ENCODE measurements at regions not wholly inside any gene's neighbourhood (a gene's known extent, or its start where the extent isn't known, plus 50 kb on each side); places are given as distances from the start of the nearest gene placed in this dataset.
A peak's percentile ranks its signal among the peaks of the same experiment; 100 is the strongest.
"Not testable (repeated sequence)": the region's sequence is repeated elsewhere in the genome, so short reads cannot be mapped to it uniquely, and the experiment has no call there.

DNA sequence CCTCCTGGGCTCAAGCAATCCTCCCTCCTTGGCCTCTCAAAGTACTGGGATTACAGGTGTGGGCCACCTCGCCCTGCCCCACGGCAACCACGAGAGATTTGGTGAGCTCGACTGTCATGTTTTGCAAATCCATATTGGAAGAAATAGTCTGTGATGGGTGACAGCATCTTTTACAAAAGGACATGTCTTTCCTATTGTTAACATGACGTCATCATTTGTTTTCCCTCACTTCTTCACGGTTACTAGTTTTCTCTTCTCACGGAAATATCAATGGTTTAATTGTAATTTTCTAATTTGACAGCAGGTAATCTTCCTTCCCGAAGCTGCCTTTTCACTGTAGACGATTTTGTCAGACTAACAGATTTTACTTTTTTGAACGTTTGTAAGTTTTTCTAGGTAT lies 110.8 kb upstream of the GREM2 start:
- DNase-seq (ENCODE audit: low read depth): no peak

DNA sequence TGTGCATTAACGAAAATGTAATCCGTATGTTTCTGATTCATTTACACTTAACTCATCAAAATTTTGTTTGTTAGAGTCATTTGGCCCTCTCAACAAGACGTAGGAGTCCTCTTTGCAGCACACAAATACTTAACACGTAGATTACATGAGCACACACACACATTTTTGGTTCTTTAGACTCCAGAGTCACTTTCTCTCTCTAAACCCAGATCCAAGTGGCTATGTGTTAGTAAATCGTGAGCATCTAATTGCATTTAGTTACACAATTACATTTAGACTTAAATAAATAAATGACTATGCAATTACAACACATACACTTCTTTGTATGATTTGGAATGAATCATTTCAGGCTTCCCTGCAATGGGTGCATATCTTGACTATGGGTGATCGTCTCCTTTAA lies 109.0 kb upstream of the GREM2 start:
- DNase-seq (ENCODE audit: low read depth): no peak

DNA sequence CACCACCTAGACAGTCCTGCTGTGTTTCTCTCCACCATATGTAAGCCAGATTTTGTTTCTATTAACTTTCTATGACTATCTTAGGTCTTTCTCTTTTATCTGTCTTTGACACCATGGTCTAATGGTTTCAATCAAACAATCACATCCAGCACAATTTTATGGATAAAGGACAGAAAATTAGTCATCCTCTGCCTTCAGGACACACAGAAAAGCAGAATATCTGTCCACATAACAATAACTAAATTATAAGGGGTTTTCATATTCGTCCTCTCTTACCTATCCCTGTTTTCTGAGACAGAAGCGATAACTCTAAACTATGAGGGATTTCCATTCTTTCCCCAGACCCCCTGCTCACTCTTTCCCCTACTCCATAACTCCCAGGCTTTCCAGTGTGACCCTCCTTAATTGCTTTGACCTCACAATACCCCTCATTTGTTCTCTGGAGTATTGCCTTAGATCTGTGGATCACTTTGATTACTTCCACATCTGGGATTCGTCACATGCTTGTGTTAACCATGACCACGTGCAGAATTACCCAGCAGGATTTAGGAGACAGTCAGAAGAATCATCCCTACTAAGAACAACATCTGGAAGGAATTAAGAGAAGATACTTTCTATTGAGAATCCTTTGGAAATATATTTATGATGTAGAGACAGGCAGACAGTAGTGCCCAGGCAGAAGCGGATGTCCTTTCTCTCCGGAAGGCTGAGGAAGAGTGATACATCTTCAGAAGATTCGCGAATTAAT lies 108.2 kb upstream of the GREM2 start:
- DNase-seq (ENCODE audit: low read depth): no peak

DNA sequence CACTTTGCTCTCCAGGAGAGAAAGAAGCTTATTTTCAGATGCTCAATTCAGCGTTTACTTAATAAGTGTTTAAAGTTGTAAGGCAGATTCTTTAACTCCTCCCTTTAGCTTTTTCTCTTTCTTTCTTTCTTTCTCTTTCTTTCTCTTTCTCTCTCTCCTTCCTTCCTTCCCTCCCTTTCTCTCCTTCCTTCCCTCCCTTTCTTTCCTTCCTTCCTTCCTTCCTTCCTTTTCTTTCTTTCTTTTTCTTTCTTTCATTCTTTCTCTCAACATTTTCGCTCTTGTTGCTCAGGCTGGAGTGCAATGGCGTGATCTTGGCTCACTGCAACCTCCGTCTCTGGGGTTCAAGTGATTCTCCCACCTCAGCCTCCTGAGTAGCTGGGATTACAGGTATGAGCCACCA lies 104.6 kb upstream of the GREM2 start:
- DNase-seq (ENCODE audit: low read depth): not testable (repeated sequence)

DNA sequence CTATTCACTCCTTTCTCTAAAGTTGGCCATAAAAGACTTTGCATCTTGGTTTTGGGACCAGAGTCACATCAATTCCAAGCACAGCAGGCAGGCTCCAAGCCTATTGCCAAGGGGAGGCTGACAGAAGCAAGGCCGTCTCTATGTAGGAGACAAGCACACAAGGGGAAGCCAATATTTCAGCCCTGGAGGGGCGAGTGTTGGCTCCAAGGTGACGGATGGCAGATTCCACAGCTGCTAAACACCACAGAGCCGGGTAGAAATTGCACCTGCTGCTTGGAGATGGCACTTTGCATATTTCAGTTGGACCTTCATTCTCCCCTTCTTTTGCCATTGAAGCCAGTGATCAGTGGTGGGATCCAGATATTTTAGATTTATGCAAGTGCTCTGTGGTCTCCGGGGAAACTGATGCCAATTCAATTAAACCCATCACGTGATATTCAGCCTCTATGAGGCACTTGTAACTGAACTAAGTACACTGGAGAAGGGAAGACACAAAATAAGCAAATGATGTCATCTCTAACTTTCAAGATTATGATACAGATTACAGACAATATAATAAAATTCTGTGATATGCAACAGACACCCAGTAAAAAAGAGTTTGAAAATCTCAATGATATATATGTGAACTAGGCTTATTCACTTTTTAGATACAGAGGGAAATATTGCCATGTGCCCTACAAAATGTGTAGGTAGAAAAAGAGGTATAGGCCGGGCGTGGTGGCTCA lies 102.8 kb upstream of the GREM2 start:
- DNase-seq (ENCODE audit: low read depth): no peak

DNA sequence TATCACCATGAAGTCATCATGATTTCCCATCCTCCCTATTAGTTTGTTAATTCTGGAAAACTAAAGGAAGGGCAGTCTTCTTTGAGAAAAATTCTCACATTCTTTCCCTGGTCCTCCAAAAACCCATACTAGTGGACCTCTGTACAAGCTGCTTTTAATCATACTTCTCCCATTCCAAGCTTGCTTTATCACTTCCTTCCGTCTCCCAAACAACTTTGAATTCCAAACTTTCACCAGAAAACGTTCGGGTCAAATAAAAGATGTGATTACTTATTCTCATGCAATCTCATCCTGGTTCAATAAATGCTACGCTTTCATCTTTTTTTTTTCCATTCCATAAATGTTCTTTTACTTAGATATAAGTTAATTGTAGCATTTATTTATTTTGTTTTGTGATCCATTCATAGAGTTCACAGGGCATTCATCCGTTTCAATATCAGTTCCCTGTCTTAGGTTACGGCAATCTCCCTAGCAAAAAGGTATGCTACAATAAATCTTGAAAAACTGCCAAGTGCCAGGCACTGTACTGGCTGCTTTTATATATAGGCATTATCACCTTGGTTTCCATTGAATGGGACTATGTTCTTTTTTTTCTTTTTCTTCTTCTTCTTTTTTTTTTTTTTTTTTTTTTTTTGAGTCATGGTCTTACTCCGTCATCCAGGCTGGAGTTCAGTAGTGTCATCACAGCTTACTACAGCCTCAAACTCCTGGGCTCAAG lies 100.2 kb upstream of the GREM2 start:
- no peak for DNase-seq (ENCODE audit: low read depth)

DNA sequence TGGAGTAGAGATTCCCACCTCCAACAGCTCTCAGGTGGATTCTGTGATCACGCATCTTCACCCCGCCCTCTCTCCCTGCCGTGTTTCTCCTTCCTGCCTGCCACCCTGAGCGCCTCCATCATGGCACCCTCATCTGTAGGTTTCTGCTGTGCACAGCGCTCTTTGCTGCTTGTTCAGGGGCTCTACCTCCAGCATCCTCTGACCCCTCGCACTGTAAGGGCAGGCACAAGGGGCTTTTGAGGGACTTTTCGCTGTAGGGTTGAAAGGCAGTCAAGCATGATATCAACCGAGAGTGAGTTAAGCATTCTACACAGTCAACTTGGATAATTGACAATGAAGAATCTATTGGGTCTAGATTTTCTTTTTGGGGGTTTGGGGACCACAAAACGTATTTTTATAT lies 99.1 kb upstream of the GREM2 start:
- no peak for DNase-seq (ENCODE audit: low read depth)

DNA sequence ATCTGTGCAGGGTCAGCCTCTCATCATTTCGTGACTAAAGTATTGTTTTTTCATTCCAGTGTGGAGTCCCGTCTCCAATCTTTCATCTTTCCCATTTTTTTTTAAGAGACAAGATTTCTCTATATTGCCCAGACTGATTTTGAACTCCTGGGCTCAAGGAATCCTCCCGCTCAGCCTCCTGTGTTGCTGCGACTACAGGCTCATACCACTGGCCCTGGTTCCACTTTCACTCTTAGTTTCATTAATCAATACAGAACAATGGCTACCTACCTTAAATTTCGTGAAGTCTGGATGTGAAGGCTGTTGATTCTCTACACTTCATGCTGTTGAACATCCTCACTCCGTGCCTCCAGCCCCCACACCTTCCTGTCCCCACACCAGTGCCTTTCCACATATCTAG lies 97.7 kb upstream of the GREM2 start:
- no peak for DNase-seq (ENCODE audit: low read depth)

DNA sequence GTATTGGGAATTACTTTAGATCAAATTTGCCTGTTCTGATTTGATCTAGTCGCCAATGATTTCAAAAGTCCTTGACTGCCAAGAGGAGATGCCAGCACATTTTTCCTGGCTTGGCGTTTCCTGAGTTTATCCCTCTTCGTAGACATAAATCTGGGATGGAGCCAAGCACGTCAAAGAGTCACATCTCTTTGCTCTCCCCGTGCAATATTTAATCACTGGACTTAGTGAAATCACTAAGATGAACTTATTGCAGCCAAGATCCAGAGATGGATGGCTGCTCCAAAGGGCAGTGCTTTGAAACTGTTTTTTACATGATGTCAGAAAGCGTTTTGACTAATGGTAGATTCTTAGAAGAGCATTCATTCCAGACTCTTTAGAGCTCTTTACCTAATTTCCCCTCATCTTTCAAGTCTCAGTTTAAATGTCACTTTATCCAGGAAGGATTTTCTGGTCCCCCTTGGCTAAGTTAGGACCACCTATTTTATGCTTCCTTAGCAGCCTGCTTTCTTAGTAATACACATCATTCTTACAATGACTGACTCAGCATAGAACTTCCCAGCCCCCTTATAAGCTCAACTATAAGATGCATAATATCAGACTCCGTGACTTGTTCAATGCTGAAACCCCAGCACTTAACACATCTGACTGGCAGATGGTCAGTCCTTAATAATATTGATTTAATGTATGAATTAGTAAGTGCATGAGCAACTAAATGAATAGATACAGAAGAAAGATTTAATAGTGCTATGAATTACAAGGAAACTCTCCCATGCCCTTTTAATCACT lies 94.4 kb upstream of the GREM2 start:
- DNase-seq (ENCODE audit: low read depth): peak; percentile 37

DNA sequence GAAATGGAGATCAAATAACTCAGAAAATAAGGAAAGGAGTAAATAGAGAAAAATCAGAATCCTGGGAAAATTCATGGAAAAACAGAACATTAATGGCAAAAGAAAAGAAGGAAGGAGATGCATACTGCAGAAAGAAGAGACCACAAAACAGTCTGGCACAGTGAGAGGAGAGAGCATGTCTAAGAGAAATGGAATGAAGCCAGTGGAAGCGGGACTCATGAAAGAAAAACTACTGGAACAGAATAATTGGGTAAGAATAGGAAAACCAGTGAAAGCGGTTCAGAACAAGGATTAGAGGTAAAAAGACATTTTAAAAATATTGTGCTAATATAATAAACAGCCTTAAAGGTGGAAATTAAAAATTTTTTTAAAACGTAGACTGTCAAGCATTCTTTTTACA lies 93.6 kb upstream of the GREM2 start:
- no peak for DNase-seq (ENCODE audit: low read depth)

DNA sequence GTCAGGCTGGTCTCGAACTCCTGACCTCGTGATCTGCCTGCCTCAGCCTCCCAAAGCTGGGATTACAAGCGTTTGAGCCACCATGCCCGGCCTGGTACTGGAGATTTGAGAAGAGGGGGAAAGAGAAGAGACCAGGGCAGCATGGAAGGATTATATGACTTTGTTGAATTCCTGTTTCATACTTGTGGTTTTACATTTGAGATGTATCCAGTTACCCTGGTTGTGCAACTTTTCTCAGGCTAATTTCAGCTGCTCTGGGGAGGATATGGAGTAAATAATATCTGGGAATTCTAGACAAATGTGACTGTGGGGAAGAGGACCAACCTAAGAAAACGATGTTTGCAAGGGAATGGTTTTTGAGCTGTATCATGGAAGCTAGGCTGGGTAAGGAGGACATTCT lies 89.5 kb upstream of the GREM2 start:
- DNase-seq (ENCODE audit: low read depth): peak; percentile 59

DNA sequence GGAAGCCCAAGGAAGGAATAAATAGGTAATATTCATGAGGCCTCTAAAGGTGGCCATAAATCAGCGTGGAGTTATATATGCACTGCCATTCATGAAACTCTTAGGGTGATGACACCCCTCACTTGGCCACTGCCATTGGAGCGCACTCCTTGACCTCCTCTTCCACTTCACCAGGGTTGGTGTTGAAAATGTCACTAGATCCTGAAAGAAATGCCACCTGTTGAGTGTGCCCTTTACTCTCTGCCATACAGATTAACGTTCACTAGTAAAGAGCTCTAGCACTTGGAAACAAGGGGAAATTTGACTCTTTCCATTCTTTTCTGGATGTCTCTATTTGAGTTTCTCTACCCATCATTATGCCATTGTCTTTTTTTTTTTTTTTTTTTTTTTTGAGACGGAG lies 83.5 kb upstream of the GREM2 start:
- DNase-seq (ENCODE audit: low read depth): no peak

DNA sequence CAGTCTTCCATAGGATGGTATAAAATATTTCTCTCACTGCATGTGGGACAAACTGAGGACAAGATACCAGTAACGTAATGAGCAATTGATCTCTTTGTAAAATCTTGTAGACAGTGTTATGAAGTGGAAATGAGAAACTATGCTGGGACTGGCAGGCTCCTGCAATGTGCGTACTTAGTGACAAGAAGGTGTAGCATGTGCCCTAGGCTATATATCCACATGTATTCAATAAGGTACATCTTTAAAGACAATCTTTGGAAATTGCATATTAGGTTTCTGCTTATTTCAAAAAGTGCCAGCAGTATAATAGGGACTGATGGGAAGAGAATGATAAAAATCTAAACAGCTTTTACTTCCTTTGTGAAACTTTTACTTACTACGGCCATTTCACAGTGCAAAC lies 81.9 kb upstream of the GREM2 start:
- DNase-seq (ENCODE audit: low read depth): no peak

DNA sequence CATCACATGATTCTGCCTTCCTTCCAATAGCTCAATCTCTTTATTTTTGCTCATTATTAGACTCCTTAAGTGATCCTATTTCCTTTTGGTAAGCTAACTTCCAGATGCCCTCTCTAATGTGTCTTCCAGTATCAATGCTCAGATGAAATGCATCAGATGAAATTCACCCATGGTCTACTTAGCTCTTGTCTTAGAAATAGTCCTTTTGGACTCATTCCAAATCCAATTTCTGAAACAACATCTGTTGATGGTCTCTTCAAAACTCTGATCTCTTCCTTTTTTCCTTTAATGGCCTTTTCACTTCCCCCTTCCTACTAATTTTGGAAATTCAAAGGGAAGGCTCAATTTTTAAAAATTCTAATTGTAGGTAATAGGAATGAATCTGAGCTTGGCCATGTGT lies 81.1 kb upstream of the GREM2 start:
- DNase-seq (ENCODE audit: low read depth): no peak

DNA sequence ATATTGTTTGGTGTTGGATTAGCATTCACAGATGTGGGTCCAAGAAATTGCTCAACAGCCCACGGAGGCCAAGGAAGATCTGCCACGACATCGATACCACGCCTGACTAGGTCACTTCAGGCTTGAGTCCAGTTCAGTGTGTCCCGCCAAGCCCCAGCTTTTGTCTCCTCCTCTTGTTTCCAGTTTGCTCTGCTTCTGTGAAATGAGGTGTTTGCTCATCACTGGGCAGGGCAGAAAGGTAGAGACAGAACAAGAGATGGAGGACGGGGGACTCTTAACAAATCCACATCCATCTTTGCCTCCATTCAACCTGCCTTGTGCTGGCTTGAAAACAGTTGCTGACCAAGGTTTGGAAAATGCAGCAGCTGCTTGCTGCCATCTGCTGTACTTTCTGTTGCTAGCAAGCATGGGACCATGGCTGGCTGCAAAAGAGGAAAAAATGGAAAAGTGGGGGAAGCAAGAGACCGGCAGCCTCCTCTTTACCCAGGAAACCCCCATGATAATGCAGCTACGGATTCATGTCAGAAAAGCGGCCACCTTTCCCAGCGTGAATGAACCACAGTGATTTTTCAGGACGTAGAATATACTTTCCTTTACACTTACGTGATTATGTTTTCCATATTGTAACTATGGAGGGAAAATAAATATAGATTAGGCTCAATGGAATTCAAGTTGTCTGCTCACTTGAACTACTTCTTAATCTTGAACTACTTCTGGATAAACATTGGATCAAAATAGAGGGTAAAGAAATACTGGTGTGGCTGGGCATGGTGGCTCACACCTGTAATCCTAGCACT lies 80.2 kb upstream of the GREM2 start:
- peak; percentile 67 for DNase-seq (ENCODE audit: low read depth)

DNA sequence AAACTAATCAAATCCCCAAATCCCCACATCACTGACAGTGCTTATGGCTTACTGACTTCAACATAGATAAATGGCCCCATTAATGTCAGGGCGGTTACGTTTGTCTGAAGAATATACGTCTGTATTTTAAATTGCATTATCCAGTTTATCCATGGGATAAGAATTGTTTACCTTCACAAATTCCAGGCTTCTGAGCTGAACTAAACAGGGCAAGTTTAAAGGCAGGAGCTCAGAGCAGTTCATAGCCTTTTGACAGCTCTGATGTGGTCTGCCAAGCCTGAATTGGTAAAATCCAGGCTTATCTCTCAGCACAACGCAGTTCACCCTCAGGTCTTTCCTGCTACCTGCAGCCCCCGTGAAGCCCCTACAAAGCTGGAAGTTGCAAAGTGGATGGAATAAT lies 79.5 kb upstream of the GREM2 start:
- DNase-seq (ENCODE audit: low read depth): no peak

DNA sequence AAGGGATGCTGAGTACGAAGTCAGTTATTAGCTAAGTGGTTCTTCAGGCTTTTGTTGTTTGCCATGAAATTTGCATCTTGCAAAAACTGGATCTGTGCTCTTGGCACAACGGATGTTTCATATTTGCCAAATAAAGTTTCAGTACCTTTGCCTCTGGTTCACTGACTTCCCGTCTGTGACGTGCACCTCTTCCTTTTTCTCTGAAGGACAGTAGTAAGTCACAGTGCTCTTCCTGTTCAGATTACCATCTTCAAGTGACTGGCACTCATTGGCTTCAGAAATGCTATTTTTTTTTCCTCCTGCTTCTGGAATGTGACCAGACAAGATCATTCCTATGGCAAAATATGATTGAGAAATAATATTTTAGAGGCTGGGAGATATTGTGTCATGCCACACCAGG lies 75.9 kb upstream of the GREM2 start:
- DNase-seq (ENCODE audit: low read depth): no peak

DNA sequence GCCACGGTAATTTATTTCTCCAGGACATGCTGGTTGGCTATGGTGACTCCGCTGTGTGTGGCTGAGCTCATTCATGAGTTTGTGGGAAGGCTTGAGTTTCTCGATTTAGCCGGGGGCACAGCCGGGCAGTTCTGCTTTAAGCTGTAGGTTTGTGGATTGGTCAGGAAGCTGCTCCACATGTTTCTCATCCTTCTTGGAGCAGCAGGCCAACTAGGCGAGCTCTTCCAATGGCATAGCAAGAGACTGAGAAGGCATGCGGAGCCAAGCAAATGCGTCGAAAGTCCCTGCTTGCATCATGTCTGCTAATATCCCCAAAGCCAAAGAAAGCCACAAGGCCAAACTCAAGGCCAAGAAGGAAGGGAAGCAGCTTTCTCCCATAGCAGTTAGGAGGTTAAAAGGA lies 71.6 kb upstream of the GREM2 start:
- peak; percentile 60 for DNase-seq (ENCODE audit: low read depth)

DNA sequence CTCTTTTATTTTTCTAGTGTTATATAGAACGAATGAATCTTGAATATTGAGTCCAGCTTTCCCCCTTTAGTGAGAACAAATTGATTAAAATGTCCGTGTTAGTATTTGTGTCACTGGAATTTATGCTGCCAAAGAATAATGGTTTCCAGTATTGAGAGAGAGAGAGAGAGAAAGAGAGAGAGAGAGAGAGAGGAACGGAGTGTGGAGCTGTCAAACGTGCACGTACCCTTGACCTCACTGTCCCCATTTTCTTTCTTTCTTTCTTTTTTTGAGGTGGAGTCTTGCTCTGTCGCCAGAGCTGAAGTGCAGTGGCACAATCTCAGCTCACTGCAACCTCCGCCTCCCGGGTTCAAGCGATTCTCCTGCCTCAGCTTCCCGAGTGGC lies 70.9 kb upstream of the GREM2 start:
- no peak for DNase-seq (ENCODE audit: low read depth)

DNA sequence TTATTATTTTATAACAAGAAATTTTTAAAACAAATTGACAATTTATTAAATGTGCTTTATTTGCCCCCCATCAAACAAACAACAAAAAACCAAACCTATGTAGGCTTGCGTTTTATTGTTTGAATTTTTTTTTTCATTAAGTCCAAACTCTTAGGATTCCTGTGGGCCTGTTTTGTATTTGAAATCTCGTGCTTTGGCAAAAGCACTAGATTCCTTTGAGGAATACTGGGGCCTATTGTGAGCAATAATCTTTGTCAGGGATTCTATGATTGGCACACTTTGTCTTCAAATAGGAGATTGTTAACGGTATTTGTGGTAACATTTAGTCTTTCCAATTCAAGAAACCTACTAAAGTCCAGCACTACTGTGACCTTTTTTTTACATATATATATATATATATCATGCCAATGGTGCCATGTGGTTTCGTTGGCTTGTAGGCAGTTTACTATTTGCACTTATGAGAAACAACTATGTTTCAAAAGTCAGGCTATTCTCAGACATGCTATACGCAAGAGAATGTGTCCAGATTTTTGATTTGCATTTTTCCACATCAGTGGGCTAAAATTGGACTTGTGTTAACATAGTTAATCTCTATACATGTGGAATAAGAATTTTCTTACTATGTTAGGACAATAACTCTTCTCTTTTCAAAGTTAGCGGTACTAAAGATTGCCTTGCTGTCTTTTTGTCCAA lies 70.4 kb upstream of the GREM2 start:
- DNase-seq (ENCODE audit: low read depth): no peak
